HG03196 (cell line): ENCODE measurements at regions not wholly inside any gene's neighbourhood (a gene's known extent, or its start where the extent isn't known, plus 50 kb on each side); places are given as distances from the start of the nearest gene placed in this dataset.

Experiments
- ATAC-seq: cut with Tn5 transposase; IDR thresholded peaks from one replicate; pipeline ENCODE4 v1.9.1; 2021; ENCODE audit not compliant: unreplicated experiment

GRCh38 chr6:113512576-113512975 is 344.6 kb upstream of the MARCKS start:
- ATAC-seq, result no peak

GRCh38 chr6:113513086-113513485 is 344.1 kb upstream of the MARCKS start:
- ATAC-seq, result no peak

- no peak for ATAC-seq
These were observed 334.8 kb upstream of the MARCKS start for GRCh38 chr6:113522376-113522775.

- ATAC-seq, result no peak
These were observed 332.3 kb upstream of the MARCKS start for GRCh38 chr6:113524826-113525225.

GRCh38 chr6:113526553-113526952 is 330.6 kb upstream of the MARCKS start:
- ATAC-seq, result no peak

GRCh38 chr6:113526995-113527394 is 330.1 kb upstream of the MARCKS start:
- no peak for ATAC-seq

- ATAC-seq, result no peak
These were observed 329.0 kb upstream of the MARCKS start for GRCh38 chr6:113528111-113528510.

- no peak for ATAC-seq
These were observed 327.9 kb upstream of the MARCKS start for GRCh38 chr6:113529196-113529595.

GRCh38 chr6:113529879-113530278 is 327.3 kb upstream of the MARCKS start:
- no peak for ATAC-seq

GRCh38 chr6:113530769-113531168 is 326.4 kb upstream of the MARCKS start:
- no peak for ATAC-seq

GRCh38 chr6:113539202-113539601 is 317.9 kb upstream of the MARCKS start:
- no peak for ATAC-seq

GRCh38 chr6:113539623-113540022 is 317.5 kb upstream of the MARCKS start:
- ATAC-seq, result no peak

- no peak for ATAC-seq
These were observed 316.7 kb upstream of the MARCKS start for GRCh38 chr6:113540466-113540865.

- no peak for ATAC-seq
These were observed 306.0 kb upstream of the MARCKS start for GRCh38 chr6:113551168-113551567.

- ATAC-seq, result no peak
These were observed 300.4 kb upstream of the MARCKS start for GRCh38 chr6:113556775-113557174.

GRCh38 chr6:113558431-113558830 is 298.7 kb upstream of the MARCKS start:
- ATAC-seq, result no peak

- ATAC-seq, result no peak
These were observed 298.2 kb upstream of the MARCKS start for GRCh38 chr6:113558966-113559365.

- ATAC-seq, result no peak
These were observed 296.8 kb upstream of the MARCKS start for GRCh38 chr6:113560376-113560775.

- no peak for ATAC-seq
These were observed 296.2 kb upstream of the MARCKS start for GRCh38 chr6:113560908-113561307.

GRCh38 chr6:113562248-113562647 is 294.9 kb upstream of the MARCKS start:
- ATAC-seq, result no peak

- no peak for ATAC-seq
These were observed 292.6 kb upstream of the MARCKS start for GRCh38 chr6:113564371-113565171.

- ATAC-seq, result no peak
These were observed 291.8 kb upstream of the MARCKS start for GRCh38 chr6:113565306-113565705.

GRCh38 chr6:113570161-113570560 is 287.0 kb upstream of the MARCKS start:
- ATAC-seq, result no peak
